Esophagus squamous epithelium (tissue), 5 donors: ENCODE measurements at regions not wholly inside any gene's neighbourhood (a gene's known extent, or its start where the extent isn't known, plus 50 kb on each side); places are given as distances from the start of the nearest gene placed in this dataset.

ENCODE experiments used
- DNase-seq: peaks from one replicate; lab custom pipeline; 2025; lab: John Stamatoyannopoulos, UW
- H3K27ac ChIP-seq, 4 donors: fragments of 200-600 bp; sonication (generic); one replicate each; pipeline ENCODE4 v1.5.1; 2016 to 2019; ENCODE audit warnings: mild to moderate bottlenecking in 1 of 4
- H3K27me3 ChIP-seq, 4 donors: fragments of 200-600 bp; sonication (generic); 1 replicate in 3 of 4; 2 replicates in 1 of 4; pipeline versions ENCODE4 v1.5.1 to v1.6.0; 2017 to 2021; ENCODE audit warnings: antibody characterized with exemption in 1 of 4
- H3K36me3 ChIP-seq, 3 donors: fragments of 200-600 bp; sonication (generic); one replicate each; pipeline ENCODE4 v1.5.1; 2016 to 2019
- H3K4me1 ChIP-seq, 3 donors: fragments of 200-600 bp; sonication (generic); one replicate each; pipeline ENCODE4 v1.5.1; 2017 to 2019
- H3K4me3 ChIP-seq, 4 donors: fragments of 200-600 bp; sonication (generic); 1 replicate in 3 of 4; 2 replicates in 1 of 4; pipeline ENCODE4 v1.5.1; 2016 to 2019; ENCODE audit warnings: mild to moderate bottlenecking in 2 of 4, moderate library complexity in 1 of 4
- H3K9me3 ChIP-seq, 3 donors: fragments of 200-600 bp; sonication (generic); one replicate each; pipeline ENCODE4 v1.5.1; 2016 to 2019
- CTCF ChIP-seq, 6 experiments: fragments of 450-650 bp in 4 of 6; fragments of 200-600 bp in 2 of 6; sonication (generic) in 2 of 6; IDR thresholded peaks; one replicate each; pipeline ENCODE4 v1.5.1; 2016 to 2019; ENCODE audit warnings: antibody characterized with exemption in 6 of 6, mild to moderate bottlenecking in 4 of 6, moderate library complexity in 4 of 6
- POLR2A ChIP-seq, 4 donors: fragments of 450-650 bp; IDR thresholded peaks; one replicate each; pipeline ENCODE4 v1.6.1; 2017; ENCODE audit warnings: antibody characterized with exemption in 4 of 4, mild to moderate bottlenecking in 4 of 4, moderate library complexity in 3 of 4
- WGBS, 2 donors: methylation state at CpG; one replicate each; pipeline ENCODE4 v1.1.5; 2018; 5-methylcytosine and 5-hydroxymethylcytosine counted together
- intact Hi-C: fragments of 100-400 bp; cut with DNase I; formaldehyde crosslinking; loops from one replicate; pipeline ENCODE4 v1.15.0; 2022
- donor health status: DM: yes; HTN: yes; CAD: no.

GRCh38 chr6:102655823-102656222, 1262.3 kb downstream of the GRIK2 start:
- DNase-seq, result no peak
- intact Hi-C loops, result no loop called here
- TF ChIP-seq POLR2A (IDR thresholded peaks at IDR 0.05) (no peak), CTCF (IDR thresholded peaks at IDR 0.05) (no peak)
- H3K4me3 ChIP-seq, result no peak overlapping the region
- H3K9me3 ChIP-seq, result no peaks in the 10 kb centered on the region
- H3K36me3 ChIP-seq, result no peaks in the 10 kb centered on the region
- no peak overlapping the region for H3K27ac ChIP-seq
- WGBS, 2 donors, result 78 to 84% methylated on average over 1 of the region's 1 CpG
- no peaks in the 10 kb centered on the region for H3K27me3 ChIP-seq
- no peaks in the 10 kb centered on the region for H3K4me1 ChIP-seq

DNA sequence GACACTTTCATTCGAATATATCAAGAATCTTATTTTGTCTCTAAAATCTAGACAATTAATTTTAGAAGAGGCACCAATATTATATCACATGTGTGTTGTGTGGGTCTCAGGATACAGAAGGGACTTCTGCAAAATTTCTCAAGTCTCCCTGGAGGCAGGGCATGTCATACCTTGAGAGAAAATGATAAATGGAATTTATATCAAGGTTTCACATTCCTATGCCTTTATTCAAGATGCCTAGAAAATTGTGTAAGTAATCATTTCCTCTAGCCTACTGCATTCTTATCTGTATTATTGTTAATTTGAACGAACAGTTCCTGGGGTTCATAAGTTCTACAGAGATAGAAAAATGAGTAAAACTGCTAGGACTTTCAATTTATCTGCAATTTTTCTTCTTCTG, 1247.9 kb downstream of the GRIK2 start:
- no peak overlapping the region for H3K4me3 ChIP-seq
- TF ChIP-seq CTCF (IDR thresholded peaks at IDR 0.05) (no peak), POLR2A (IDR thresholded peaks at IDR 0.05) (no peak)
- no peak for DNase-seq
- no peaks in the 10 kb centered on the region for H3K9me3 ChIP-seq
- H3K36me3 ChIP-seq, result no peaks in the 10 kb centered on the region
- intact Hi-C loops, result no loop called here
- H3K27me3 ChIP-seq, result no peaks in the 10 kb centered on the region
- no peak overlapping the region for H3K27ac ChIP-seq
- WGBS, 2 donors, result 61 to 74% methylated on average over 2 of the region's 2 CpGs
- no peaks in the 10 kb centered on the region for H3K4me1 ChIP-seq

GRCh38 chr6:102631921-102632320, 1238.4 kb downstream of the GRIK2 start:
- Histone ChIP-seq H3K4me1 (no peaks in the 10 kb centered on the region), H3K36me3 (no peaks in the 10 kb centered on the region), H3K9me3 (no peaks in the 10 kb centered on the region), H3K27me3 (no peaks in the 10 kb centered on the region), H3K4me3 (no peak overlapping the region), H3K27ac (no peak overlapping the region)
- TF ChIP-seq POLR2A (IDR thresholded peaks at IDR 0.05) (no peak), CTCF (IDR thresholded peaks at IDR 0.05) (no peak)
- intact Hi-C loops, result no loop called here
- no peak for DNase-seq
- WGBS, 2 donors, result 72 to 86% methylated on average over 3 to 5 of the region's 5 CpGs

DNA sequence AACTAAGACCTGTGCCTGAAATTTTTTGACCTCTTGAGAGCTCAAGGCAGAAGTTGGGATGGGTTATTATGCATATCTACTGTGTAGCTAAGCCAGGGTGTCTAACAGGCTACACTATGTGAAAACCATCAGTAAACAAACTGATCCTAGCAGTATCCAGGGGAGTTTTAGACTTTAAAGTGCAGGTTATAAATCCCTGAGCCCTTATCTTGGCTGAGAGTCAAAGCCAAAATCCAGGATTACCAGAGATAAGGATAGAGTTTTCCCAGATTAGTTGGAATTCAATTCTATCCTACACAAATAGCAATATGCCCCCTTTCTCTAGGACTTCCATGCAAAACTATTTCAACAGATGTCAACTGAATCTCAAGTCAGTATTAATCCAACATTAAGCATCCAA, 1229.7 kb downstream of the GRIK2 start:
- TF ChIP-seq POLR2A (IDR thresholded peaks at IDR 0.05) (no peak), CTCF (IDR thresholded peaks at IDR 0.05) (no peak)
- Histone ChIP-seq H3K27ac (no peak overlapping the region), H3K4me1 (no peaks in the 10 kb centered on the region), H3K36me3 (no peaks in the 10 kb centered on the region), H3K27me3 (no peaks in the 10 kb centered on the region), H3K4me3 (no peak overlapping the region), H3K9me3 (no peaks in the 10 kb centered on the region)
- DNase-seq, result no peak
- intact Hi-C loops, result no loop called here

DNA sequence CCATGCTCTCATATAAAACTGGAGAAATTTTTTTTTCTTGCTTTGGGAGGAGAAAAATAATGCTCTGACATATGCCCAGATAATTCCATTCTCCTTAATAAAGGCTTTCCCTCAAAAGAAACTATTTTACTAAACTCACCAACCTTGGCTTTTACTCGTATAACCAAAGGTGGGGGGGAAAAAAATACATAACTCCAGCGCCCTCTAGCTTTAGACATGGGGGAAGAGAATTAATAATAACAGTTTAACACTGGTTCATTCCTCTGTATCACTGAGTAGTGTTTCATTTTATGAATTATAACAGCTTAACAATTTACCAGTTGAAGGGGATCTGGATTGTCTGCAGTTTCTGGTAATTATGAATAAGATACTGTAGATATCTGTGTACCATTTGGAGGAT, 1226.1 kb downstream of the GRIK2 start:
- Histone ChIP-seq H3K27ac (no peak overlapping the region), H3K36me3 (no peaks in the 10 kb centered on the region), H3K4me3 (no peak overlapping the region), H3K27me3 (no peaks in the 10 kb centered on the region), H3K9me3 (no peaks in the 10 kb centered on the region), H3K4me1 (no peaks in the 10 kb centered on the region)
- 0 to 2% methylated on average over 2 of the region's 2 CpGs for WGBS, 2 donors
- TF ChIP-seq POLR2A (IDR thresholded peaks at IDR 0.05) (no peak), CTCF (IDR thresholded peaks at IDR 0.05) (peak in 1 of 6 experiments; percentile 29)
- no peak for DNase-seq
- intact Hi-C loops, result no loop called here
